Muscle of back (tissue), 3 donors: ENCODE measurements at regions not wholly inside any gene's neighbourhood (a gene's known extent, or its start where the extent isn't known, plus 50 kb on each side); places are given as distances from the start of the nearest gene placed in this dataset.
A peak's percentile ranks its signal among the peaks of the same experiment; 100 is the strongest.

Source experiments
- DNase-seq, 3 donors: peaks; one replicate each; pipeline versions ENCODE4 v3.0.0 to v3.0.0-alpha.2; 2013

DNA sequence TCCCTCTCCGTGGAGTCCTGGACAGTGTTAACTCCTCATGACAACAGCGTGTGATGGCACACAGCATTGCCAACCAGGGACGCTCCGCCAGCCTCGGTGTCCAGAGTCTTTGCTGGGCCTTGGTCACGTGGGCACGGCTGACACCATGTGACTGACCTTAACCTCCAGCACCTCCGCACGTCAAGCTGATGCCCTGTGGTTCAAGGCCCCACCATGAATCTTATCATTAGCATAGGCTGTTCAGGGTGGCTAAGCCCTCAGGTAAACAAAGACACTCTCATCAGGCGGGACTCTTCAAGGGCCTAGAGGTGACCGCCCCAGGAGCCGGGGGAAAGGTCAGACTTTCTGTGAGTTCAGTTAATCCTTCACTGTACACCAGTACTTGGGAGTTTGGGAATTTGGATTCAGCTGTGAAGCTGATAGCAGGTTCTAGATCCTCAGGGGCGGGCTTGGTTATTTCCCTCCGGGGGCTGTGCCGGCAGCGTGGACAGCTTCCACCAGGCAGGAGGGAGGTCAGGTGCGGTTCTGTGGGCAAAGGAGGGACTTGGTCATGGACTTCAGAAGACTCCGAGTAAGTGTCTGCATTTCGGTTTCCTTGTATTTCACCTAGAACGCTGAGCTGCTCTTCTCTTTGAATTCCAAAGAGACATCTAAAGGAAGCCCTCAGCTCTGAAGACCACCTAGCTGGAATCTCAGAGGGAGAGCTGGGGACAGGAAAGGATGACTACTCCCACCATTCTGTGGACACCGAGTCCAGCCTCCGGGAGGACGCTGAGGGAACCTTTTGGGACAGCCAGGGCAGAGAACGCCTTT, 195.5 kb upstream of the CIBAR2 start:
- no peak for DNase-seq

DNA sequence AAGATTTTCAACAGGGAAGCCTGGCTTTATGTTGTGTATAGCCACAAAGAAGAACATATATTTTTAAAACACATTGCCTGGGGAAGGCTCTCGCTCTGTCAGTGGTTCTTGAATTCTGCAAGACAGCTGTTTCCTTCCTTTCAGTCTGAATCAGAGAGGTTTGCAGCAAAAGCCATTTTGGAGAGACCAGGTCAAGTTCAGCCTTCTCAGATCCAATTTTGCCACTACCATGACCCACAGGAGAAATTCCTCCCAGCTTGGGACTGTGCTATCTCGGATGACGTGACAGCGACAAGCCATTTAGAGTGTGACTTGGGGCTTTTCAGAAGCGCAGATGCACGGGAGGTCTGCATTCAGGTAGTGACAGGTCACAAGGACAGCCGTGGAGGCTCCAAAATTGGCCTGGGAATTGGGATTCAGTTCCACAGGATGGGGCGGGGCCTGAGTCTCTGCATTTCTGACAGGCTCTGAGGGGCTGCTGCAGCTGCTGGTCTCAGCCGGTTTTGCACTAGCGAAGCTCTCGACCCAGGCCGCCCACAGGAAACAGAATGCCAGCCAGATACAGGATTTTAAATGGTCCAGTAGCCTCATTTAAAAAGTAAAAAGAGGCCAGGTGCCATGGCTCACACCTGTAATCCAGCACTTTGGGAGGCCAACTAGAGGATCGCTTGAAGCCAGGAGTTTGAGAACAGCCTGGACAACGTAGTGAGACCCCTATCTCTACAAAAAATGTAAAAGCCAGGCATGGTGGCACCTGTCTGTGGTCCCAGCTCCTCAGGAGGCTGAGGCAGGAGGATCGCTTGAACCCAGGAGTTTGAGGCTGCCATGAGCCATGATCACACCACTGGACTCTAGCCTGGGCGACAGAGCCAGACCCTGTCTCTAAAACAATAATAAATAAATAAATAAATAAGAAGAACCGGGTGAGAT, 196.6 kb upstream of the CIBAR2 start:
- no peak for DNase-seq

DNA sequence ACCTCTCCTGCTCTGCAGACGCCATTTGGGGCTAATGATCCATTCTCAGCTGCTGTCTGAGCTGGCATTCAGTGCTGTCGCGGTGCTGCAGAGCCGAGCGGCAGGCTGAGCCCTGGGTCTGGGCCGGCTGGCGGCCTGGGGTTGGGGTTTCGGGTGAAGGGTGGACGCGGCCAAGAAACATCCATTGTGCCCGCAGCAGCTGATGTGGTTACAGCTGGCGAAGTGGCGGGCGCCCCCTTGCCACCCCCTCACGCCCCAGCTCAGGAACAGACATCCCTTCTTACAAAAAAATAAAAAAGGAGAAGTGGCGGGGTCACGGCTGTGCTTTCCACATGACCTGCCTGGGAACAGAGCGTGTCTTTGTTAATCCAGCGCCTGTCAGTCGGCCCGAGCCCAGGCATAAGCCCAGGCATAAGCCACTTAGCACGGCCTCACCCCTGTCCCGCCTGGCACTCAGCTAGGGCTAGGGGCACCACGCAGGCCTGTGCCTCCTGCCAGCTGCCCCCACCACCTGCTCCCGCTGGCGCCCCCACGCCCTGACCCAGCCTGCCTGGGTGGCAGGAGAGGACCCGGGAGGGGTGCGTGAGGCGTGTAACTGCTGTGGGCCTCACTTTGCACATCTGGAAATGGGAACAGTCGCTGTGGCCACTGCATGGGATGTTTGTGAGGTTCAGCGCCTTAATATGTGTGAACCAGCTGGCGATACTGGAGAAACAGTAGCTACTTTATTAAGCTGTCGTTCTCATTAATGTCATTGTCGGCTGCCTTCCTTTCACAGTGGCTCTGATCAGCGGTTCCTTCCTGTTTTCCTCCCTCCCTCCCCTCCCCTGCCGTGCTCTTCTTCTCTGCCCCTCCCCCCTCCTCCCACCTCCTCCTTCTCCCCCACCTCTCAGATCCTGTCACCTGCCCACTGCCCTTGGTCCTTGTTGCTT, 197.7 kb upstream of the CIBAR2 start:
- peak in 2 of 3 donors; percentile 63 to 82 for DNase-seq

DNA sequence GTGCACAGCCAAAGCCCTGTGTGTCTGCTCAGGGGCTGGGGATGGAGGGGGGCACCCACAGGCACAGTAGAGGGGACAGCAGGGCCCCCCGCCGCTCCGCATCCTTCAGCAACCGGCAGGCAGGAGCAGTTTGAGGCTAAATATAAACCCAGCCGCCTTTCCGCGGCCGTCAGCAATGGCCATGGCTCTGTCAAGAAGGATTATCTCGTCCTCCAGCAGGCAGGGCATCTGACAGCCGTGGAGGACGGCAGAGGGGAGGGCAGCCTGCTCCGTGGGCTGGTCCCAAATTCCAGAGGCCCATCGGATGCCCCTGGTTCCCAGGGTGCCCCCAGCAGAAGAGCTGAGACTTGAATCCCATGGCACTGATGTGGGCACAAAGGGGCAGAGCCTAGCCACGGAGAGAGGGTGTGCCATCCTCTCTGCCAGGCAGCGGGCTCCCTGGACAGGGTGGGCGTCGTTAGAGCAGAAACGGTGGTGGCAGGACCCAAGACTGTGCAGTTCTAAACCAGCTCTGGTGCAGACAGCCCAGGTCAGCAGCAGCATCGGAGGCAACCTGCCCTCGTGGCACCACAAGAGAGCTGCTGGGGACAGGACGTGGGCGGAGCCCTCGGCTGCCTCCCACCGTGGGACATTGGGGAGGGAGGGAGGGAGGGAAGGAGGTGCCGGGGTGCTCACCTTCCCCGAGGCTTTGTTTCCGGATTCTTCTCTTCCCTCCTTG, 198.8 kb upstream of the CIBAR2 start:
- peak in 1 of 3 donors; percentile 46 for DNase-seq

DNA sequence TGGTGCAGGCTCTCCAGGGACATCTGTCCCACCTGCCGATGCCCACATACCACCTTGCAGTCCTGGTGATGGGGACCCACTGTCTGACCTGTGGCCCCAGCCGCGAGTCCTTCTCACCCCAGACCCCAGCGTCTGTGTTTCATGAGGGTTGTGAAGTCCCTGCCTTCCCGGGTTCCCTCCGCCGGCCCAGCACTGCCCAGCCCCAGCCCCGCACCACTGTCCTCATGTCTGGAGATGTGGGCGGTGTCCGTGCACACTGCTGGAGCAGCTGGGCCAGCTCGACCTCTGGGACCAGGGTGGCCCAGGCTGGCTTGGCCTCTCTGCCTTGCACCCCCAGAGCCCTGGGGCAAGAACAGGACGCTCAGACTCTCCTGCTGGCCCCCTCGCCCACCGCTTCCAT, 199.5 kb upstream of the CIBAR2 start:
- no peak for DNase-seq

DNA sequence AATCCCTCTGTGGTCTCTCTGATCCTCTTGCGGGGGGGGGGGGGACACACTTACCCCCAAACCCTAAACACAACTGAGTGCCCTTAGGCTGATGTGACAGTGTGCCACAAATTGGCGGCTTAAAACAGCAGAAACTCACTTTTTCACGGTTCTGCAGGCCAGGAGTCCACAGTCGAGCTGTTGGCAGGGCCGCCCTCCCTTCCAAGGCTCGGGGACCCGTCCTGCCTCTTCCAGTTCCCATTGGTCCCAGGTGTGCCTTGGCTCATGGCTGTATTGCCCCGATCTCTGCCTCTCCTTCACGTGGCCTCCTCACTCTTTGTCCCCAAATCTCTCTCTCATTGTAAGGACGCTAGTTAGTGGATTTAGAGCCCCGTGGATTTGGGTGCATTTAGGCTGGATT, 199.9 kb upstream of the CIBAR2 start:
- no peak for DNase-seq

DNA sequence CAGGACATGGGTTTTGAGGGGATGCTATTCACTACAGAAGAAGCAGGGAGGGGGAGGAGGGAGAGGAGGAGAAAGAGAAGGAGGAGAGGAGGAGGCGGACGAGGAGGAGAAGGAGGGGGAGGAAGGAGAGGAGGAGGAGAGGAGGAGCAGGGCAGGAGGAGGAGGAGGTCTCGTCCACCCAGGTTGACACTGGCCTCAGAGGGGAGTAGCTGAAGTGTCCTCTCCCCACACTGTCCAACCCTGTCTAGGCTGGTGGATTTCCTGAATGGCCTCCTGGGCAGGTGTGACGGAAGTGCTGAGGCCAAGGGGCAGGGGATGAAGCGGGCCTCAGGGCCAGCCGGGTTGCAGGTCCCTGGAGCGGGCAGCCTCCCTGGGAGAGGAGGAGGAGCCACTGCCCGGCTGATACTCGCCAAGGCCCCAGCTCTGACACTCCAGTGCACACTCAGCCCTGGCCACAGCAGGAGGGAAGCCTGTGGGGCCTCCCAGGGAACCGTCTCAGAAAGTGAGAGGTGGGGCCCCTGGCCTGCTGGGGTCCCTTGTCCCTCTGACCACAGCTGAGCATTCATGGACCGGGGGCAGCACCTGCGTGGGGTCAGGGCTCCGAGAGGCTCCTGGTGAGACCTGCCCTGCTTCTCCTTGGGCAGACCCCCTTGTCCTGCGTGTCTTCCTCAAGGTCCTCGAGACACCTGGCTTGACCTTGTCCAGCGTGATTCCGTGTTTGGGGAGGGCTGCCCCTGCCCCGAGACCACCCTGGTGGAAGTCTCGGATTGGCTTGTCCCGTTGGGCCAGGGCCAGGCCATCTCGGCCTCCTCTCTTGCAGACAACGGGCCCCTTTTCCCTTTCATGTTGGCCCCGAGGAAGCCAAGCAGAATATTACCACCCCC, 200.6 kb upstream of the CIBAR2 start:
- peak in 1 of 3 donors; percentile 55 for DNase-seq

DNA sequence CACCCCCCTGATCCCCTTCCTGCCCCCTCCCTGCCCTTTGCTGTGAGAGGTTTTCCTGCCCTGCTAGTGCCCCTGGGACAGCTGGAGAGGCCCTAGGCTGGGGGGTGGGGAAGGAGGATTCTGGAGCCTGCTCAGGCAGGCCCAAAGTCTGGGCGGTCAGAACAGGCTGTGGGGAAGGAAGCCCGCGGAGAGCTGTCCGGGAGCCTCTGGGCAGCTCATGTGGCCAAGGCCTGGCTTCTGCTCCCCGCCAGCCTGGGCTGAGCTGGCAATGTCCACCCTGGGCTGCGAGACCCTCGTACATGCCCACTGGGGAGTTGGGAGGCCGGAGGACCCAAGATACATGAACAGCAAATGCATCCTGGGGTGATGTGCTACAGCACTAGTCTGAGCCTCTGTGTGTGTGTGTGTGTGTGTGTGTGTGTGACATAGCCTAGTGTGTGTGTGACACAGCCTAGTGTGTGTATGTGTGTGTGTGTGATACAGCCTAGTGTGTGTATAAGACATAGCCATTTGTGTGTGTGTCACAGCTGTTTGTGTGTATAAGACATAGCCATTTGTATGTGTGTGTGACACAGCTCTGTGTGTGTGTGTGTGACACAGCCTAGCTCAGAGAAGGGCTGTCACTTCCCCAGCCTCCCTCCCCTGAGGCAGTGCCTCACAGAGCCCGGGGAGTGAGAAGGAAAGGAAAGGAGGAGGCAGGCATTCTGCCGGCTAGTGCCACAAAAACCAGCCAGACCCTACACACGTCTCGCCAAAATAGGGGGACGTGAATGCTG, 201.4 kb upstream of the CIBAR2 start:
- peak in 2 of 3 donors; percentile 58 to 82 for DNase-seq

DNA sequence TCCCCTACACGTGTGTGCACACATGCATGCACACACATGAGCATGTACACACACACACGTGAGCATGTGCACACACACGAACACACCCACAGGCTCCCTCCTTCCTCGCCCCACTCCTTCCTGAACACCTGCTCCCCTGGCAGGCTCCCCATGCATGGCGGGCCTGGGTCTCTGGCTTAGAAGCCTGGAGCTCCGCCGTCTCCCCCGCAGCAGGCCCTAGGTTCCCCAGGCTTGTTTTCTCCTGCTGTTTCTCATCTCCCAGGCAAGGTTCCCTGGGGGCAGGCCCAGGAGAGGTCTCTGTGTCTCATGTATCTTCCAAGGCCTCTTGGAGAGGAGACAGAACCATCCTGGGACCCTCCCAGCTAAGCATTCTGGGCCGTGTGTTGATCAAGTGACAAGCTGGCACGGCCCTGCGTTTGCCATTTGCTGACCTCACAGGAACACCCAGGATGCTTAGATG, 202.3 kb upstream of the CIBAR2 start:
- no peak for DNase-seq

DNA sequence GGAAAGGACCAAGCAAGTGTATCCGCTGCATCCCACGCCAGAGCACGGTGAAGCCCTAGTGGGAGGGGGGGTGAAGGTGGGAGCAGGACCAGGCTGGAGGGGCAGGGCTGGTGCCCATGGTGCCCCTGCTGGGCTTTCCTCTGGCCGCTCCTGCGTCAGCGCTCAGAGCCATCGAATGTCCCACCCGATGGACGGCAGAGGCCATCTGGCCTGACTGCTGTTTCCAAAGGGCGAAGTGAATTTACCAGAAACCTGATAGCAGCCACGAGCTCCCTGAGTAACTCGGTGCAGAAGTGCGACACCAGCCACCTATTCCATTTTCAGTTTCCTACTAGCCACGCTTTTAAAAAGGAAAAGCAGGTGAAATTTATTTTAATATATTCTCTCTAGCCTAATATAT, 203.6 kb upstream of the CIBAR2 start:
- DNase-seq, result no peak

DNA sequence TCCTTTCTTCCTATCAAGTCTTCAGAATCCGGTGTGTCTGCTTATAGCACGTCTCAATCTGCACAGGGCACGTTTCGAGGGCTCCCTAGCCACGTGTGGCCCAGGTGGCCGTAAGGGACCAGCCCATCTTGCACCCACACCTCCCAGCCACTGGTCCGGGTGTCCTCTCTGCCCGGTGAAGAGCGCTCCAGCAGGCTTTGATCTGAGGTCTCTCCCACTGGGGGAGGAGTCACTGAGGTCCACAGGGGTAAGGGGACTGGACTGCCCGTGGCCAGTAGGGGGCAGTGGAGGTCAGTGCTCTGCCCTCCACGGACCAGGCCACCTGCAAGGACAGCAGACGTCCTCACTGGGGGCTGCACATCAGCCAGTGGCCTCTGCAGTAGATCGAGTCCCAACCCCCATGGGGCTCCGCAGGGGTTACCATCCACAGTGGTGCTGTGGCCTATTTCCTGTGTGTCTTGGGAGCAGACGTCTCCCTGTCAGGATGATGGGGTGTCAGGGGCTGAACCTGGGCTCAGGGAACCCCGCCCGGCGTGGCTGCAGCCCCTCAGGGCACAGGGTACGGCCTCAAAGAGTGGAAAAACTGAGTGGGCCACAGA, 204.1 kb upstream of the CIBAR2 start:
- peak in 1 of 3 donors; percentile 61 for DNase-seq

DNA sequence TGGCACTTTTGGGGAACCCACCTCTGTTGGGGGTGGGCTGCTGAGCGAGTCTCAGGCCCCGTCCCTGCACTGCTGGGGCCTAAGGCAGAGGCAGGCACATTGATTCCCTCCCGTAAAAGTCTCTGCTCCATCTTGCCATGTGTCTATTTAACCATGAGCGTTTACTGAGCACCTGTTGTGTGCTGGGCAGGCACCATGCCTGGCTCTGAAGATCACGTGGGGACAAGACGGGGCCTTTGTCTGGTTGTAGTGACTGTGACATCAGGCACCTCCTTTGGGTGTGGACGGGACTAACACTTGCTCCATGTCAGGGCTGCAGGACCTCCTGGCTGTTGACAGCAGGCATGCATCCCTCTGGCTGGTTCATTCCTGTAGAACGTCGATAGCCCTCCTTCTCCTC, 204.7 kb upstream of the CIBAR2 start:
- no peak for DNase-seq

DNA sequence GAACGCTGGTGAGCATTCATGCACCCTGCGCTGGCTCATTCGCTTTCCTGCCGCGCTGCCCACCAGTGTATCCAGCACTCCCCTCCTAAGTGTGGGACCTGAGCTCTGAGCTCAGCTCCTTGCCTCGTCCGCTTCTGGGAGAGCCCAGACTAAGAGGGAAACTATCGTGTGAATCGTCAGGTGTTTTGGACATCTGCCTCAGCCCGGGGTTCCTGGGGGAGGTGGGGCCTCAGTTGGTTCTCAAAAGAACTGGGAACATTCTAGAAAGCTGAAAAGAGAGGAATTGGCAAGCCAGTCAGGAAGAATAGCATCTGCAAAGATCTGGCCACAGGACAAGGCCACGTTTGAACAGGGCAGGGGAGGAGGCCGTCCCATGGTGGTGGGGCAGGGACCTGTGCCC, 205.4 kb upstream of the CIBAR2 start:
- no peak for DNase-seq

DNA sequence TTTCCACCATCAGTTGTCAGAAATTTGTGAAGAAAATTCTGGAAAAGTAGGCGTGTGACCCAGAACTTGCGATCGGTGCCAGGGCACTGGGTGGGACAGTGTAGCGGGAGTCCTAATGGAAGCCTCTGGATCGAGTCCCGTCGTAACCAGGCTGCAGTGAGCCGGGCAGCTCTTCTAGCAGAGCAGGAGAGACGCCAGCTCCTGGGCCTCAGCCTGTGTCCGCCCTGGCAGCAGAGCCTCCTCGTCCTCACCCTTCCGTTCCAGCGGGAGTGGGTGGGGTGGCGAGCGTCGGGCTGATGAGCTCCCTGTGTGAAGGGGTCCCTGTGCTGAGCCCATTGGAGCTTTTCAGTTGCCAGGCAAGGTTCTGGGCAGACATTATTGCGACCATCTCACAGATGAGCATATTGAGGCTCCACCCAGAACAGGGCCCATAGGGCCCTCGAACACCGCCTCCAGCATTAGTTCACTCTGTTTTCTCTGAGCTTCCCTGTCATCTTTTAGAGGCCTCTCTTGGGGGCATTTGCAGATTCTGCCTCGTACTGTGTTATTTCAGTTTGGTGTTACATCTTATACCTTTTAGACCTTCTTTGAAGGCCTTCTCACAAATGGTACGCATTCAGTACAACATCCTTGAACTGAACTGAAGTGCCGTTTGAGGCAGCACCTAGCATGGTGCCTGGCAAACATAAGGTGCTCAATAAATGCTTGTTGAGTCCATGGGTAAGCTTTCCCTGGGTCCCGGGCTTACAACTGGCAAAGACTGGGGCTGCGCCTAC, 207.1 kb upstream of the CIBAR2 start:
- DNase-seq, result no peak

DNA sequence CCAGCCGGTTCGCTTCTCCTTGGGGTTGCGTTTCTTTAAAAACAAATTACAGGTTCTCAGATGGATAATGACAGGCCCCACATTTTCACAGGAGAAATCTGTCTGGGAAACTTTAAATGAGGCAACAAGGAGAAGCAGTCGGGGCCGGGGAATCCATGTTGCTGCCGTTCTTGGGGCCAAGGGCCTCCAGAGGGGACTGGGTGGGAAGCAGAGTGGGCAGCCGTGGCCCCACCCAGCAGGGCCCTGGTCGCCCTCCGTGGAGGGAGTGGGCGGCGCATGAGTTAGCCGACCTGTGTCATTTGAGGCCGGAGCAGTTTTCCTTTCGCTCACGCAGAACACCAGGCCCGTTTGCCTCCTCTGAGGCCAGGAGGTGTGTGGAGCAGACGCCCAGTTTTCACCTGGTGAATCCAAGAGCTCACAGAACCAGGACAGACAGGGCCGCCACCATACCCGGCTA, 207.7 kb upstream of the CIBAR2 start:
- no peak for DNase-seq

DNA sequence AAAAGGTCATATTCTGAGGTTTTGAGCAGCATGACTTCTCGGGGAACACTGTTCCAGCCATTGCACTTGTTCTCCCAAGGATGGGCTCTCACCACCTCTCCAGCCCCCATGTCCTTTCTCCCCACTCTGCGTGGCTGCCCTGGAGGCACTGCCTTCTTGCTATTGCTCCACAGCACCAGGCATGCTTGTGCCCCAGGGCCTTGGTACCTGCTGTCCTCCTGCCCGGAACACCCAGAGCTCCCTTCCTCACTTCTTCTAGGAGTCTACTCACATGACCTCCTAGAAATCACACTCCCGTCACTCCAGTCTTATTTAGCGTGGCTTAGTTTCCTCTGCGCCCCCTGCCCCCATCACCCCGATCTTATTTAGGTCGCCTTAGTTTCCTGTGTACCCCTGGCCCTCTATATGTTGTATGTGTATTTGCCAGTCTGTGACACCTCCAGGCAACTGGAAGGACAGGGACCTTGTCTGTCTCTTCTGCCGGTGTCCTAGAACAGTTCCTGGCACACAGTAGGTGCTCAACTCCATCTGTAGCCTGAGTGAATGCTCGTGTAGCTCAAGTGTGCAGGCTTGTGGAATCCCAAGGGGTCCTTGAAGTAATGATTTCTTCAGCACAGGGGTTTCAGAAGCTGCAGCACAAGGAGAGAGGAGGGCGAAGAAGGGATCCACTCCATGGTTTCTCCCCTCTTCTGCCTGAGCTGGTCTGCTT, 208.6 kb upstream of the CIBAR2 start:
- DNase-seq, result no peak
